Mesodermal cell (in vitro differentiated cells): ENCODE measurements at regions not wholly inside any gene's neighbourhood (a gene's known extent, or its start where the extent isn't known, plus 50 kb on each side); places are given as distances from the start of the nearest gene placed in this dataset.

ENCODE experiments used
- H3K27ac ChIP-seq: 2 replicates; pipeline ENCODE4 v1.7.0; 2013; ENCODE audit warnings: mild to moderate bottlenecking, low read depth, low read length, moderate library complexity; ENCODE audit not compliant: severe bottlenecking
- H3K36me3 ChIP-seq: 2 replicates; pipeline ENCODE4 v1.7.1; 2013; ENCODE audit warnings: mild to moderate bottlenecking, low read length, moderate library complexity; ENCODE audit not compliant: control insufficient read depth, insufficient read depth
- H3K4me1 ChIP-seq: one replicate; pipeline ENCODE4 v1.7.1; 2013; ENCODE audit warnings: mild to moderate bottlenecking, low read length; ENCODE audit not compliant: insufficient read depth, control insufficient read depth, poor library complexity, severe bottlenecking
- H3K4me3 ChIP-seq: 2 replicates; pipeline ENCODE4 v1.7.0; 2013; ENCODE audit warnings: low read length, control low read depth, mild to moderate bottlenecking; ENCODE audit not compliant: insufficient read depth, poor library complexity, severe bottlenecking; ENCODE audit errors: extremely low read depth
- H3K9me3 ChIP-seq: 2 replicates; pipeline ENCODE4 v1.7.1; 2013; ENCODE audit warnings: mild to moderate bottlenecking, low read length, moderate library complexity; ENCODE audit not compliant: control insufficient read depth
- WGBS, 2 experiments: methylation state at CpG; one replicate each; pipeline ENCODE4 v1.1.5; 2013; ENCODE audit warnings: missing lambda C conversion rate in 2 of 2; ENCODE audit not compliant: insufficient coverage in 2 of 2; 5-methylcytosine and 5-hydroxymethylcytosine counted together

DNA sequence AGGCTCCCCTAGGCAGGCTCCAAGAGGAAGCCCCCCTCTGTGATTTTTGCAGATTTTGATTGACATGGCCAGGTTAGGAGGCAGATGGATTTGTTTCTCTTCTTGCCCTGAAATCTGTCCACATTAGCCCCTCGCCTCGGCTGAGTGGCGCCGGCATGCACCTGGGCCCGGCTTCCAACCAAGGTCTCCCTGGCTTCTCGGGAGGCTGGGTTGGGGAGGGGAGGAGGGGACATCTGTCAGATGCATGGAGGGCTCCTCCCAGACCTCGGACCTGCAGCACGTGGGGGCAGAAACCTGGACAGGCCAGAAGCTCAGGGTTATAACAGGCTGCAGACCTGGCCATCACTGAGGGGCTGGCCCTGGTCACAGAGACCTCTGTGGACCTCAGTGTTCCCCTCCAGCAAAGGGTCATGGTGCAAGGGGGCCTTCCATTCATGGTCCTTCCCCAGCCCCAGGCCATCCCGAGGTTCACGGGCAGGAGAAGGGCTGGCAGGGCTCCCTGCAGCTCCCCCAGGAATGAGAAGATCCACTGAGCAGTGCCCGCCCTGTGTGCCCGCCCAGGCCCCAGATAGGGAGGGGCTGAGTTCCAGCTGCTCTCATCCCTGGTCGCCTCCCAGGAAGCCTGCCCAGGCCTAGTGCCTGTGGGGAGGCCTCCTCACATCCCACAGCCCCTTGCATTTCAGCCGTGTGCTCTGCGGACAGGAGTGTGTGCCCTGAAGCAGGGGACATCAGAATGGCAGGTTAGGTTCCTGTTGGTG lies 747.8 kb downstream of the BRD1 start:
- Histone ChIP-seq H3K36me3 (no peaks in the 10 kb centered on the region), H3K9me3 (no peaks in the 10 kb centered on the region), H3K4me1 (no peaks in the 10 kb centered on the region), H3K4me3 (no peak overlapping the region), H3K27ac (no peak overlapping the region)
- 89 to 95% methylated on average over 8 to 15 of the region's 15 CpGs for WGBS, 2 experiments

DNA sequence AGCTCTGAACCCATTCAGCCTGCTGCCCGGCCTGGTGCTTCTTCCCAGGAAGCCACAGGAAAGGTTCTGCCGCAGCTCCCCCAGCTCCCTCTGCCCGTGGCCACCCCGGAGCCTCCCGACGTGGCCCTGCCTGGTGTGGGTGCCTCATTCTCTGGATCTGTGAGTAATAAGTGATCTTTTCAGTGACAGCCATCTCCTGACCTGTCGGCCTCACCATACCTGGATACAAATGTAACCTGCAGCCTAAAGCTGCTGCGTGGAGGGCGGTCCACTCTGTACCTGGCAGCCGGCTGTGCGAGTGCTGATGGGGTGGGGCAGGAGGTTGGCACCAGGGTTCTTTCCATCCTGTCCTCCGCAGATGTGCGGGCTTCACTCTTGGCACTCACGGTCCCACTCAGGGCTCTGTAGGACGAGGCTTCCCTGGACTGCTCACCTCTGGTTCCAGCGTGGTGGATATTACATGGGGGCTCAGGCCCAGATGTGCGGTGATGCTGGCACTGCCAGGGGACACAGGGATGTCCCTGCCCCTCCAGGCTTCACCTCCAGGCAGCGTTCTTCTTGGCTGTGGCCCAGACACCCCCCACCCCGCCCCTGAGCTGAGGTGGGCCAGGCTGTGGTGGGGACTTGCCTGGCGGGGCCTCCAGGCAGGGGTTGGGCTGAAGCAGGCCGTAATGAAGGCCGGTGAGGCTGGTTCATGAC lies 748.5 kb downstream of the BRD1 start:
- Histone ChIP-seq H3K4me1 (no peaks in the 10 kb centered on the region), H3K27ac (no peak overlapping the region), H3K9me3 (no peaks in the 10 kb centered on the region), H3K4me3 (no peak overlapping the region), H3K36me3 (no peaks in the 10 kb centered on the region)
- WGBS, 2 experiments = 85 to 88% methylated on average over 20 to 21 of the region's 22 CpGs

GRCh38 chr22:49078076-49078710 lies 749.5 kb downstream of the BRD1 start:
- H3K4me3 ChIP-seq = no peak overlapping the region
- H3K27ac ChIP-seq = no peak overlapping the region
- whole genome bisulfite sequencing, 2 experiments = 90 to 91% methylated on average over 21 to 26 of the region's 26 CpGs
- H3K4me1 ChIP-seq = no peaks in the 10 kb centered on the region
- no peaks in the 10 kb centered on the region for H3K36me3 ChIP-seq
- no peaks in the 10 kb centered on the region for H3K9me3 ChIP-seq

GRCh38 chr22:49077586-49077985 lies 750.1 kb downstream of the BRD1 start:
- Histone ChIP-seq H3K27ac (no peak overlapping the region), H3K4me1 (no peaks in the 10 kb centered on the region), H3K9me3 (no peaks in the 10 kb centered on the region), H3K36me3 (no peaks in the 10 kb centered on the region), H3K4me3 (no peak overlapping the region)
- 76 to 83% methylated on average over 5 to 6 of the region's 11 CpGs for WGBS, 2 experiments

GRCh38 chr22:49077036-49077393 lies 750.7 kb downstream of the BRD1 start:
- H3K4me1 ChIP-seq = no peaks in the 10 kb centered on the region
- no peak overlapping the region for H3K4me3 ChIP-seq
- WGBS, 2 experiments = 73 to 93% methylated on average over 2 to 4 of the region's 5 CpGs
- no peak overlapping the region for H3K27ac ChIP-seq
- H3K36me3 ChIP-seq = no peaks in the 10 kb centered on the region
- H3K9me3 ChIP-seq = no peaks in the 10 kb centered on the region

DNA sequence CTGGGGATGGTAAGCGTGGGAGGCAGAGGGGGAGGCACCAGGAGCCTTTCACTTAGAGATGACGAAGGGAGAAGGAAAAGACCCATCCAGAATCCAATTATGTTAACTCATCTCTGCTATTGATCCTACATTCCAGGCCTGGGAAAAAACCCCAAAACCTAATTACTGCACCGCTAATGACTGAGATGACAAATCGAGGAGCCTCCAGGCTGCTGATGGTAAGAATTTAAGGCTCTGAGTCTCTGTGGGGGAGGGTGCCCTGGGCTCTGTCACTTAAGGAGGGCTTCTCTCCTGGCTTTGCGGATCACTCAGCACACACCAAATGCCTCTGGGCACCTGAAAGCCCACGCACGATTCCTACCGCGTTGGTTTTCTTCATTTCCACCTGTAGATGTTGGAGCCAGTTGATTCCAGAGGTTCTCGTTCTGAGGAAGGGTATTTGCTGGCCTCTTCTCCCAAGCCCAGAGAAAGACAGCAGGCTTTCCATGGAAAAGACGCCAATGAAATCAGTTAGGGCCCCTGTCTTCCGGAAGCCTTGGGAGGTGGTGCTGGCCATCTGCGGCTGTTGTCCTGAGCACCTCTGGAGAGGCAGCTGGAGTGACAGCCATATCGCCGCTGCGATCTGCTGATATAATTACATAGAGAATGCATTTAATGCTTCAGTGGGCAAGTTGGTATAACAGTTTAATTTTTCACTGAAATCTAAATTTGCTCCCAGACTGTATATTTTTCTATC lies 751.2 kb downstream of the BRD1 start:
- 71 to 81% methylated on average over 9 of the region's 16 CpGs for WGBS, 2 experiments
- Histone ChIP-seq H3K9me3 (no peaks in the 10 kb centered on the region), H3K4me1 (no peaks in the 10 kb centered on the region), H3K36me3 (no peaks in the 10 kb centered on the region), H3K27ac (no peak overlapping the region), H3K4me3 (no peak overlapping the region)

DNA sequence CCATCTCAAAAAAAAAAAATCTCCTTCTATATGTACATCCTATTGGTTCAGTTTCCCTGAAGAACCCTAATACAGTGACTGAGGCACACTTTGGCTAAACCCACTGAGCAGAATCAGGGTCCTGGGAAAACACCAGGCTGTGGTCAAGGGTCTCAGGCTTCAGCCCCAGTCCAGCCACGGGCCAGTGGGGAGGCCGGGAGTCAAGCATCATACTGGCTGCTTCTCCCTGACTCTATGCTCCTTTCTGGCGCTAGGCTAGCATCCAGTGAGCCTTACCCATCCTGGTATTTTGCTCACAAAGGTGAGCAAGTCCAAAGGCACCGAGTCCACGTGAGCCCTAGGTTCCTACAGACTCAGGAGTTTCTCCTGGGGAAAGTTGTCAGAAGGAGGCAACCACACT lies 752.5 kb downstream of the BRD1 start:
- H3K4me1 ChIP-seq = no peaks in the 10 kb centered on the region
- H3K4me3 ChIP-seq = no peak overlapping the region
- 90 to 94% methylated on average over 4 to 5 of the region's 5 CpGs for WGBS, 2 experiments
- no peak overlapping the region for H3K27ac ChIP-seq
- H3K9me3 ChIP-seq = no peaks in the 10 kb centered on the region
- H3K36me3 ChIP-seq = no peaks in the 10 kb centered on the region

DNA sequence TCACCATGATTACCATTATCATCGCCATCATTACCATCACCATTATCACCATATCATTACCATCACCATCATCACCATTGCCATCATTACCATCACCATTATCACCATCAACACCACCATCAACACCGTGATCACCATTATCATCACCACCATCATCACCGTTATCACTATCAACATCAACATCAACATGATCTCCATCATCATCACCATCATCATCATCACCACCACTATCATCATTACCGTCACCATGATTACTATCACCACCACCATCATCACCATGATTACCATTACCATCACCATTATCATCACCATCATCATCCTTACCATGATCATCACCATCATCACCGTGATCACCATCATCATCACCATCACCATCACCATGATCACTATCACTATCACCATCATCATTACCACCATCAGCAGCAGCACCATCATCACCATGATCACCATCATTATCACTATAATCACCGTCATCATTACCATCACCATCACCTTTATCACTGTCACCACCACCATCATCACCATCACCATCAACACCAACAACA lies 753.7 kb downstream of the BRD1 start:
- 89 to 92% methylated on average over 6 of the region's 6 CpGs for WGBS, 2 experiments
- Histone ChIP-seq H3K4me1 (no peaks in the 10 kb centered on the region), H3K4me3 (no peak overlapping the region), H3K36me3 (no peaks in the 10 kb centered on the region), H3K27ac (no peak overlapping the region), H3K9me3 (no peaks in the 10 kb centered on the region)

DNA sequence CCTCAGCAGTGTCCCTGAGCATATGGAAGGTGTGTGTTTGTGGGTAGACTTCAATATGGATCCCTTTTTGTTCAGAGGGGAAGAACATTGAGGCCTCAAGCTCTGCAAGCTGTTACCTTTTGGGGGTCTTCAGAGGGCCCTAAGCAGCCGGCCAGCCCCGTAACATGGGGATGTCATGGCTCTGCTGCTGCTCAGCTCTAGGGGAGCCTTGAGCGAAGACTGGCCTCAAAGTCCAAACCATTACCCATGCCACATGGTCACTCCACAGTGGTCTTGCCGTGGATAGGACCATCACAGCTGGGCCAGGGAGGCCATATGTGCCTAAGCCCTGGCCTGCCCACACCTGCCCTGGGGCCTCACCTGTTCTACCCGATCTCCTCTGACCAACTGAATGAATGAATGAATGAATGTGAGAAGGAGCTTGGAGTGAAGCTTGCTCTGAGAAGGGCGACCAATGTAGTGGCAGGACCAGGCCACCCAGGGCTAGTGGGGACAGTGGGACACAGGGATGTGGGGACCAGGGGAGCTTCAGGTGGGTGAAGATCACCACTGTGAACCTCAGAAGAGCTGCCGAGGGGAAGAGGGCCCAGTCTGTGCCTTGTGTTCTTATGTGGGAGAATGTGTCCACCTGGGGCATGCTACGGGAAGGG lies 754.6 kb downstream of the BRD1 start:
- Histone ChIP-seq H3K4me3 (no peak overlapping the region), H3K27ac (no peak overlapping the region), H3K36me3 (no peaks in the 10 kb centered on the region), H3K4me1 (no peaks in the 10 kb centered on the region), H3K9me3 (no peaks in the 10 kb centered on the region)
- WGBS, 2 experiments = 91 to 92% methylated on average over 6 of the region's 8 CpGs

DNA sequence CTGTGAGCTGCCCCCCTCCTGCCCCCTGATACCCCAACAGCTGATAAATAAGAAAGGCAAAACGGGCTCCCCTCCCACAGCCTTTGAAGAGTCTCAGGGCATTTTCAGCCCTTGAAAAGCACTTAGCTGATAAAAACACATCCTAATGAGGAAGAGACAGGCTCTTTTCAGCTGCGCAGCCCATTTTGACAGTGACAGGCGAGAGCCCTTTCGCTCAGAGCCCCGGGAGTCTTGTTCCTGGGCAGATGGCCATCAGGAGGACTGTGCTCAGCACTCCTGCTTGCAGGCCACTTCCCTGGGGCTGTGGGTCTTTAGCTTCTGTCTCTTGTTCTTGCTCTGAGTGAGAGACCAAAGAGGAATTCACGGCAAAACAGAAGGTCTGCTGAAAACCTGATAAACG lies 757.2 kb downstream of the BRD1 start:
- WGBS, 2 experiments = 63 to 77% methylated on average over 5 to 6 of the region's 7 CpGs
- no peak overlapping the region for H3K27ac ChIP-seq

More for the DNA sequence above, 757.2 kb downstream of the BRD1 start:
- Histone ChIP-seq H3K4me1 (no peaks in the 10 kb centered on the region), H3K4me3 (no peak overlapping the region), H3K9me3 (no peaks in the 10 kb centered on the region), H3K36me3 (no peaks in the 10 kb centered on the region)
